Testis (tissue), 2 donors: ENCODE measurements at regions not wholly inside any gene's neighbourhood (a gene's known extent, or its start where the extent isn't known, plus 50 kb on each side); places are given as distances from the start of the nearest gene placed in this dataset.

Experiments
- POLR2A ChIP-seq: fragments of 450-650 bp; IDR thresholded peaks from one replicate; pipeline ENCODE4 v1.6.1; 2017; ENCODE audit warnings: antibody characterized with exemption, mild to moderate bottlenecking, moderate library complexity
- TF ChIP-seq, protein P1 (sequence below), 3 experiments: fragments of 450-650 bp in 2 of 3; fragments of 200-600 bp in 1 of 3; sonication (generic) in 1 of 3; IDR thresholded peaks; one replicate each; pipeline ENCODE4 v1.5.1; 2016 to 2019; ENCODE audit warnings: antibody characterized with exemption in 3 of 3, mild to moderate bottlenecking in 2 of 3, moderate library complexity in 1 of 3

DNA sequence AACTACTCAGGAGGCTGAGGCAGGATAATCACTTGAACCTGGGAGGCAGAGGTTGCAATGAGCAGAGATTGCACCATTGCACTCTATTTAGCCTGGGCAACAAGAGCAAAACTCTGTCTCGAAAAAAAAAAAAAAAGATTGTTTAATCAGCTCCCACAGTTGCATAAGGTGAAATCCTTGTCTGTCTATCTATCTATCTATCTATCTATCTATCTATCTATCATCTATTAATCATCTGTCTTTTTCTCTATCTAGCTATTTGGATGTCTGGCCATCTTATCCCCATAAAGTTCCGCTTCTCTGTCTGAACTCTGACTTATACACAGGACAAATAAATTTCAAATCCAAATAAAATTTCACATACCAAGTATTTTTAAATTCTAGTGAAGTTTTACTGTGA is 223.2 kb upstream of the PGRMC2 start:
- TF ChIP-seq, protein P1, sequence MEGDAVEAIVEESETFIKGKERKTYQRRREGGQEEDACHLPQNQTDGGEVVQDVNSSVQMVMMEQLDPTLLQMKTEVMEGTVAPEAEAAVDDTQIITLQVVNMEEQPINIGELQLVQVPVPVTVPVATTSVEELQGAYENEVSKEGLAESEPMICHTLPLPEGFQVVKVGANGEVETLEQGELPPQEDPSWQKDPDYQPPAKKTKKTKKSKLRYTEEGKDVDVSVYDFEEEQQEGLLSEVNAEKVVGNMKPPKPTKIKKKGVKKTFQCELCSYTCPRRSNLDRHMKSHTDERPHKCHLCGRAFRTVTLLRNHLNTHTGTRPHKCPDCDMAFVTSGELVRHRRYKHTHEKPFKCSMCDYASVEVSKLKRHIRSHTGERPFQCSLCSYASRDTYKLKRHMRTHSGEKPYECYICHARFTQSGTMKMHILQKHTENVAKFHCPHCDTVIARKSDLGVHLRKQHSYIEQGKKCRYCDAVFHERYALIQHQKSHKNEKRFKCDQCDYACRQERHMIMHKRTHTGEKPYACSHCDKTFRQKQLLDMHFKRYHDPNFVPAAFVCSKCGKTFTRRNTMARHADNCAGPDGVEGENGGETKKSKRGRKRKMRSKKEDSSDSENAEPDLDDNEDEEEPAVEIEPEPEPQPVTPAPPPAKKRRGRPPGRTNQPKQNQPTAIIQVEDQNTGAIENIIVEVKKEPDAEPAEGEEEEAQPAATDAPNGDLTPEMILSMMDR (IDR thresholded peaks at IDR 0.05), result no peak
- TF ChIP-seq POLR2A, result no peak
